CD1c-positive myeloid dendritic cell (primary cell): ENCODE measurements at regions not wholly inside any gene's neighbourhood (a gene's known extent, or its start where the extent isn't known, plus 50 kb on each side); places are given as distances from the start of the nearest gene placed in this dataset.

ENCODE experiments used
- DNase-seq: peaks from one replicate; pipeline ENCODE4 v3.0.0-alpha.2; 2016; ENCODE audit errors: extremely low spot score

DNA sequence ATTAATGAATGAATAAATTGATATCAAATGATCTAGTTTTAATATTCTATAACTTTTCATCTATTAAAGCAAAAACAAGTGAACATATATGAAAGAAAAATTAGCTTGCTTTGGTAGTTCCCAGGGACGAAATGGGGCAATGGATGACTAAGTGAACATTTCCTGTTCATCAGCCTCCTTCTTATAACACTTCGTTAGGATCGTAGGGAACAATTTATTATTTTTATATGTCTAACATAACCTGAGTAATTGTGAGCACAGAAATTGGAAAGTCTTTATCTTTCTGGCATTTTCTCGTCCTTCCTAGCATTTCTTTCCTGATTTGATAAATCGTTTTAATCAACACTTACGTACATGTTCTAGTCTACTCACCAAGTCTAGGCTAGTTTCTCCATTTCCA lies 59.1 kb upstream of the PPP1R3C start:
- DNase-seq: no peak

DNA sequence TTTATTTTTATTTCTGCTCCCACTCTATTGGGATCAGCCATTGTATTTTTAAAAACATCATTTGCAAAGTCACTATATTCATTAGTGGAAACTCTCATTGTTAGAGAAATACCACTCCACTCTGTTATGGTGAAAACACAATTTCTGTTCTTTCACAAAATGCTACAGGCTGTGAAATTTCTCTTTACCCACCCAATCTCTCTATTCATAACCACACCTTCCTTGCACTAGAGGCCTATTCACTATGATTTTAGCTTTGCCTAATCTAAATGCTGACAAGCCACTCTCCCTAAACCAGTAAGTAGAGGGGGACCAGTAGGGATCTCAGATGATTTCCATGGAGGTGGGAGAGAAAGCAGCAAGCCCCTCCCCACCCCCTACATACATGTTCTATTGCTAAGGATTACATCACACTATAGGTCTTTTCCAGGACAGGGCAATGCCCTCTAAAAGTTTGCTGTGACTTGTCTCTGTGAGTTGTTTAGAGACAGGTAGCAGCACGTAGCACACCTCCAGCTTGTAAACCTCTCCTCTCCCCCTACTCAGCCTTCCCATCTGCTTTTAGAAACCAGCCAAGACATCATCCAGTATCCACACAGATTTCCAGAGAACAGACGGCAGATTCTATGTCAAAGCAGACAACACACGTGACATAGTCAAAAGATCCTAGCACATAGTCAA lies 58.3 kb upstream of the PPP1R3C start:
- no peak for DNase-seq

DNA sequence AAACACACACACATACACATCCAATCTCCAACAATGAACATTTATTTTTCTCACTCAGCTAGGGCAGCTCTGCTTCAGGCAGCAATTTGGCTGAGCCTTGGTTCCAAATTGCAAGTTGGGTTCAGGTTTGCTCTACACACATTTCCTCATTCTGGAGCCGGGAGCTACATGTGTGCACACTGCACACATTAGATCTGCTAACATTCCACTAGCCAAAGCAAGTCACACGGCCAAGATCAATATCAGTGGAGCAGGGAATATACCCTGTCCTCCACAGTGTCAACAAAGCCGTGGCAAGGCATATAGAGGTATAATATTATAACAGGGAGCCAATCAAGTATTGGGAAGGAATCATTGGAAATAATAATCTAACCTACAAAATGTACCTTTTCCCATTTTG lies 57.5 kb upstream of the PPP1R3C start:
- no peak for DNase-seq

DNA sequence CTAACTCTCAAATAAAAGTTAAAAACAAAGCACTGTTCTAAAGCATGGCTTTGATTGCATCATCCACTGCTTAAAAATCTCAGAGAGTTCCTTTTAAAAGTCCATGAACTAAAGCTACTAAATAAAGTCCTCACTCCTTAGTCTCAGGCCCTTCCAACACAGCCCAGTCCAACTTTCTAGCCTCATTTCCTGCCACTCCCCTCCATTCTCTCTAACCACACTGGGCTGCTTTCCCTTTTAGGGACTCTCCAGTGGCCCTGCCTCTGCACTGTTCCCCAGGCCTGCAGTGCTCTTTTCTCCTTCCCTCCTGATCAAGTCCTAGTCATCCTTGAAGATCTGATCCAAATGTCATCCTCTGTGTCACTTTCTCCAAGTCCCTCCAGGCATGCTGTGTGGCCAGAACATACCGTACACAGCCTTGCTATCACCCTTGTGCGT lies 56.9 kb upstream of the PPP1R3C start:
- no peak for DNase-seq

DNA sequence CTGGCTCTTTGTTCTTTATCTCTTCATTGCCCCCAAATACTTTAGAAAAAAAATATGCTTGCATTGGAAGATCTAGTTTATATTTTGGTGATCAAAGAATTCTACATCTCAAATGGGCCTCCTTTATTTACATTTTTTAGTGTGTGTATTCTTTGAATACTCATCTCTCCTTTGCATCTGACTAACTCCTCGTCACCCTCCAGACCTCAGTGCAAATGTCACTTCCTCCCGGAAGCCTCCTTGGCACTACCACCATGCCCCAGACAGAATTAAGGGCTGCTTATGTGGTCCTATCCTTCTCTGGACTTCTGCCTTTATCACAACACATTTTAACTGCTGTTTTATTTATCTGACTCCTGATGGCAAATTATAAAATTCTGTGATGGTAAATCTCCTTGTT lies 52.0 kb upstream of the PPP1R3C start:
- DNase-seq: no peak

DNA sequence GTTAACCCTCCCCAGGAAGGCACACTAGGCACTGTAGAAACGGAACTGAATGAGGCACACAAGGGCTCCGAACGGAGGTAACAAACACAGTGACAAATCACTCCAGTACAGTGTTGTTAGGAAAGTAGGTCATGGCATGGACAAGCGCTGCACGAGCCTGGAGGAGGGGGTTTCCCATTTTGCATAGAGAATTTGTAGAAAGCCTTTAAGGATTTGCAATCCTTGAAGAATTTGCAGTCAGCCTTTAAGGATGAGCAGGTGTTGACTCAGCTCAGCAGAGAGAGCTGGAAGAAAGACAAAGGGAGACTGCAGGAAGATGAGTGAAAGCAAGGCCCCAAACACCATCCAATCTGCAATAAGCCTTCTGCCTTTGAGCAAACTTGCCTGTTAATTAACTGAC lies 51.1 kb upstream of the PPP1R3C start:
- DNase-seq: no peak

DNA sequence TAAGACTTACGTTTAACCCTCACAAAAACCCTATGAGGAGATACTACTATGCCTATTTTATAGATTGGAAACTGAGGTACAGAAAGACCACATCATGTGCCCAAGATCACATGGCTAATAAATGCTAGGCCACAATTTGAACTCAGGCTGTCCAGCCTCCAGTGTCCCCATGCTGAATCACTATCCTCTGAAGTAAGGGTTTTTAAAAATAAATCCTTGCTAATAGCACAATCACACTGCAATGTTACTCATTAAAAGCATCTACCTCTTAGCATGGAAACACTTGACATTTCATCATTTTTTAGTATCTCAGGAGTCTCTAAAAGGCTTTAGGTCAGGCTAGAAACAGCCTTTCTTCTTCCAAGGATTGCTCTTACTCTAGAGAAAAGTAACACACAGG lies 50.0 kb upstream of the PPP1R3C start:
- no peak for DNase-seq
